ENCODE measurements at regions not wholly inside any gene's neighbourhood (a gene's known extent, or its start where the extent isn't known, plus 50 kb on each side); places are given as distances from the start of the nearest gene placed in this dataset.
"Not testable (repeated sequence)": the region's sequence is repeated elsewhere in the genome, so short reads cannot be mapped to it uniquely, and the experiment has no call there.

DNA sequence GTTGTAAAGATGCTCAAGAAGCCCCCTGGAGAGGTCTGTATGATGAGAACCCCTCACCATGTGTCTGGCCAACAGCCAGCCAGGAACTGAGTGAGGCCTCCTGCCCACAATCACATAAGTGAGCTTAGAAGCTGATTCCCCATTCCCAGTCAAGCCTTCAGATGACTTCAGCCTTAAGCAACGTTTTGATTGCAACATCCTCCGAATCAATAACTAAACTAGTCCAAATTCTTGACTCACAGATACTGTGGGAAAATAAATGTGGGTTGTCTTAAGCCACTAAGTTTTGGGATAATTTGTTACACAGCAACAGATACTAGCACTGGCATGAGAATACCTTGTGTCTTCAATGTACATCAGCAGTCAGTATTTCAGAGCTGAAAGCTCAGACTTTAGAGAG lies 54.5 kb upstream of the HS3ST4 start:
- 76% methylated on average over 2 of the region's 2 CpGs for WGBS
- no peaks in the 10 kb centered on the region for H3K4me1 ChIP-seq (ENCODE audit: insufficient read depth)
- H3K36me3 ChIP-seq (ENCODE audit: insufficient read depth) = no peaks in the 10 kb centered on the region
- H3K27ac ChIP-seq (ENCODE audit: low read depth) = no peak overlapping the region
- no peak for DNase-seq (ENCODE audit: extremely low spot score)
- no peak overlapping the region for H3K4me3 ChIP-seq (ENCODE audit: low read depth, low read length)

DNA sequence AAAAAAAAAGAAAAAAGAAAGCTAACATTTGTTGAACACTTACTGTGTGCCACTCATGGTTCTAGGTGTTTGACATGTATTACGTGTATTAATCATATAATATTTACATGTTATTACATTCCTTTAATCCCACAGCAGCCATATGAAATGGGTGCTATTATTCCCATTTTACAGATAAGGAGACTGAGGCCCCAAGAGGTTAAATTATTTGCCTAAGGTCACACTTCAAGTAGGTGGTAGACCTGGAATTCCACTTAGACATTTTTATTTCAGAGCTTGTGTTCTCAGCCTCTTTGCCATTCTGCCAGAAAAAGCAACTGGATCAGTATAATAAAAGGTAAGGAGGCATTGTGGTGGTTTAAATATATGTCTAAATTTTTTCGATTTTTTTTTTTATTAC lies 55.1 kb upstream of the HS3ST4 start:
- 80% methylated on average over 2 of the region's 2 CpGs for WGBS
- no peak overlapping the region for H3K27ac ChIP-seq (ENCODE audit: low read depth)
- DNase-seq (ENCODE audit: extremely low spot score) = no peak
- H3K36me3 ChIP-seq (ENCODE audit: insufficient read depth) = no peaks in the 10 kb centered on the region
- no peak overlapping the region for H3K4me3 ChIP-seq (ENCODE audit: low read depth, low read length)
- H3K4me1 ChIP-seq (ENCODE audit: insufficient read depth) = no peaks in the 10 kb centered on the region

- DNase-seq (ENCODE audit: extremely low spot score) = no peak
- no peak overlapping the region for H3K27ac ChIP-seq (ENCODE audit: low read depth)
- H3K36me3 ChIP-seq (ENCODE audit: insufficient read depth) = no peaks in the 10 kb centered on the region
- WGBS = 70% methylated on average over 1 of the region's 1 CpG
- no peaks in the 10 kb centered on the region for H3K4me1 ChIP-seq (ENCODE audit: insufficient read depth)
- H3K4me3 ChIP-seq (ENCODE audit: low read depth, low read length) = no peak overlapping the region
These were observed 56.3 kb upstream of the HS3ST4 start for GRCh38 chr16:25635454-25635853.

DNA sequence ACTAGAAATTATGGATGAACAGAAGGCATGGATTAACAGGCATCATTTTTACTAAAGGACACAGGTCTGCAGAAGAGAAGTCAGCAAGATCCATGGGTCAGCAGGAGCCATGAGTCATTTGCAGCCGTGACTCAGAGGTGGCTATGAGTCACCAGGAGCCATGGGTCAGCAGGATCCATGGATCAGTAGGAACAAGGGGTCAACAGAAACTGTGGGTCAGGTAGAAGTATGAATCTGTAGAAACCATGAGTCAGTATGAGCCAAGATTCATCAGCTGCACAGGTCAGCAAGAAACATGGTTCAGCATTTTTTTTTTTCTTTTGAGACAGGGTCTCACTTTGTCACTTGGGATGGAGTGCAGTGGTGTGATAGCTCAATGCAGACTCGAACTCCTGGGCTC lies 58.2 kb upstream of the HS3ST4 start:
- Histone ChIP-seq H3K4me1 (ENCODE audit: insufficient read depth) (no peaks in the 10 kb centered on the region), H3K36me3 (ENCODE audit: insufficient read depth) (no peaks in the 10 kb centered on the region), H3K27ac (ENCODE audit: low read depth) (no peak overlapping the region), H3K4me3 (ENCODE audit: low read depth, low read length) (no peak overlapping the region)
- DNase-seq (ENCODE audit: extremely low spot score) = no peak
- WGBS = 58% methylated on average over 2 of the region's 2 CpGs

DNA sequence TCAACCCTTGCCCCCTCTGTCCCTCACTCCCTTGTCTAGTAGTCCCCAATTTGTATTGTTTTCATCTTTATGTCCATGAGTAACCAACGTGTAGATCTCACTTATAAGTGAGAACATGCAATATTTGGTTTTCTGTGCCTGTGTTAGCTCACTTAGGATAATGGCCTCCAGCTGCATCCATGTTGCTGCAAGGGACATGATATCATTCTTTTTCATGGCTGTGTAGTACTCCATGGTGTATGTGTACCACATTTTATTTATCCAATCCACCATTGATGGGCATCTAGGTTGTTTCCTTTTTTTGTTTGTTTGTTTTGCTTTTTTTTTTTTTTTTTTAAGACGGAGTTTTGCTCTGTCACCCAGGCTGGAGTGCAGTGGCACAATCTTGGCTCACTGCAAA lies 63.0 kb upstream of the HS3ST4 start:
- 85% methylated on average over 2 of the region's 2 CpGs for WGBS

GRCh38 chr16:25627641-25628040 lies 64.1 kb upstream of the HS3ST4 start:
- DNase-seq (ENCODE audit: extremely low spot score) = no peak
- WGBS = 55% methylated on average over 3 of the region's 3 CpGs
- Histone ChIP-seq H3K36me3 (ENCODE audit: insufficient read depth) (no peaks in the 10 kb centered on the region), H3K4me3 (ENCODE audit: low read depth, low read length) (no peak overlapping the region), H3K4me1 (ENCODE audit: insufficient read depth) (no peaks in the 10 kb centered on the region), H3K27ac (ENCODE audit: low read depth) (no peak overlapping the region)

More for the DNA sequence above, 63.0 kb upstream of the HS3ST4 start:
- H3K4me1 ChIP-seq (ENCODE audit: insufficient read depth) = no peaks in the 10 kb centered on the region
- DNase-seq (ENCODE audit: extremely low spot score) = no peak
- no peak overlapping the region for H3K4me3 ChIP-seq (ENCODE audit: low read depth, low read length)
- no peaks in the 10 kb centered on the region for H3K36me3 ChIP-seq (ENCODE audit: insufficient read depth)
- no peak overlapping the region for H3K27ac ChIP-seq (ENCODE audit: low read depth)

GRCh38 chr16:25626172-25626571 lies 65.6 kb upstream of the HS3ST4 start:
- H3K36me3 ChIP-seq (ENCODE audit: insufficient read depth) = no peaks in the 10 kb centered on the region
- no peak overlapping the region for H3K27ac ChIP-seq (ENCODE audit: low read depth)
- WGBS = 78% methylated on average over 2 of the region's 2 CpGs
- H3K4me3 ChIP-seq (ENCODE audit: low read depth, low read length) = no peak overlapping the region
- no peak for DNase-seq (ENCODE audit: extremely low spot score)
- H3K4me1 ChIP-seq (ENCODE audit: insufficient read depth) = no peaks in the 10 kb centered on the region

DNA sequence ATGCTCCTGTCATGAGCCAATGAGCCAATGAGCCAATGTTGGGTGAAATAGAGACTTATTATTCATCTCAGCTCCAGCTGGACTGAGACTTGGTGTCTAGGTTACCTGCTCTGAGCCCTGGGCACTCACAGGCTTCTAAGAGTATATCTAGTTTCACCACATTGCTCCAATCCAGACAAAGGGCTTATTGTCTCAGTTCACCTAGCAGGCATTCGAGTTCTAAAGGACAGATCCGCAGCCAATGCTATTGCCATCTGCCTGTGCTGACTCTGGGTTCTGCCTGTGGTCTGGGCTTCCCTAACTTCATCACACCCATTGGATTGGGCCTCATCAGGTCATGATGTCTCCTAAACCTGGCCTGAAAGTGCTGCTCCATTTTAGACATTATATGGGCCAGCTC lies 66.1 kb upstream of the HS3ST4 start:
- no peak overlapping the region for H3K27ac ChIP-seq (ENCODE audit: low read depth)
- no peak overlapping the region for H3K4me3 ChIP-seq (ENCODE audit: low read depth, low read length)
- no peak for DNase-seq (ENCODE audit: extremely low spot score)
- H3K36me3 ChIP-seq (ENCODE audit: insufficient read depth) = no peaks in the 10 kb centered on the region
- 76% methylated on average over 2 of the region's 2 CpGs for WGBS
- H3K4me1 ChIP-seq (ENCODE audit: insufficient read depth) = no peaks in the 10 kb centered on the region

DNA sequence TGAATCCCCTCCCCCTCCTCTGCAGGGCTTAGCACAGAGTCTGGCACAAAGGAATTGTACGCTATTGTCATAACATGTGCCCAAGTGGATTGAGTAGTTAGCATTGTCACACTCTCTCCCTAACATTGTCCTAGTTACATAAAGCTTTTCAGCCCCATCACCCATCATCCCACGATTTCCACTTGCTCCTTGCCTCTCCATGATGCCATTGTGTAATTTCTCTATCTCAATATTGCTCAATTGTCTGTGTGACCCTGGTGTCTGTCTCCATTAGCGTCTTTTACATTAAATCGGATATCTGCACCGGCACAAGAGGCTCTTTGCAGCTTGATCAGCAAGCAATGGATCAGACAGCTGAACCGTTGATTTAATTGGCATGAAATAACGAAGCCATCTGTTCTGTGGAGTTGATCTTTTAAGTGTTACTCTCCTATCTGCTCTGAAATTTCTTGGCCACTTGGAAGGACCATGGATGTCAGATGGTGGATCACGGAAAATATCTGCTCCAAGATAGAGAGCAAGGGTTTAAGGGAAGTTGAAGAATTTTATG lies 77.0 kb upstream of the HS3ST4 start:
- no peak overlapping the region for H3K27ac ChIP-seq (ENCODE audit: low read depth)
- 80% methylated on average over 8 of the region's 8 CpGs for WGBS
- H3K36me3 ChIP-seq (ENCODE audit: insufficient read depth) = no peaks in the 10 kb centered on the region
- no peak overlapping the region for H3K4me3 ChIP-seq (ENCODE audit: low read depth, low read length)
- DNase-seq (ENCODE audit: extremely low spot score) = no peak
- no peaks in the 10 kb centered on the region for H3K4me1 ChIP-seq (ENCODE audit: insufficient read depth)

DNA sequence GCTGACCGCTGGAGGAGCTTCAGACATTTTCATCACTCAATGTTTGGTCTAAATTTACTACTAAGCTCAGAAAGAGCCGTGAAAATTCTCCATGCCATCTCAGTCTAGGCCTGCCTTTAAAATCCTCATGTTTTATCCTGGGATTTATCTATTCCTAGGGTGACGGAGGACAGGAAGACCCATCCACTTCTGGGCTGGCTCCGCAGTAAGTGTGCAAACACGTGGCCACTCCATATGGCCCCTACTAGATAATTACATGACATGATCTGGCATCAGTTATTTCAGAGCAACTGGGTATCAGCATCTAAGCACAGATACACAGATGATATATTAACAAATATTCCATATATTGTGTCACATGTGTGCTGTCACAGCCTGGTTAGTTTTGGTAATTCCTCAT lies 77.8 kb upstream of the HS3ST4 start:
- WGBS = 67% methylated on average over 5 of the region's 5 CpGs
- DNase-seq (ENCODE audit: extremely low spot score) = no peak
- H3K36me3 ChIP-seq (ENCODE audit: insufficient read depth) = no peaks in the 10 kb centered on the region
- no peak overlapping the region for H3K27ac ChIP-seq (ENCODE audit: low read depth)
- H3K4me3 ChIP-seq (ENCODE audit: low read depth, low read length) = no peak overlapping the region
- H3K4me1 ChIP-seq (ENCODE audit: insufficient read depth) = no peaks in the 10 kb centered on the region

DNA sequence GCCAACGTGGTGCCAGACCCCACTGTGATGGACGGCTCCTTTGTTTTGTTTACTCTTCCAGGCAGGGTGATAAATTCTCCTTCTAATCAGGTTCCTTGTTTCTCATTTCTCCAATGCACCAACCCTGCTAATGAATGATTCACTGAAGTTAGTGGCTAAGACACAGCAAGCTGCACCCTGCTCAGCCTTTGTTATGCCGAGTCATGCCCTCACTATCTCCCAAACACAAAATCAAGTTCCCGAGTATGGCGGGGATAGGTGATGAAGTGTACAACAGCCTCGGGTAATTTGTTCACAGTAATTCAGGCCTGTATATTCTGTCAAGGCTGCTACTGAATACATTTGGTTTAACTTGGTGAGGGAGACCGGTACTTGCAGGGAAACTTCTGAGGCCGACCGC lies 83.8 kb upstream of the HS3ST4 start:
- no peak overlapping the region for H3K4me3 ChIP-seq (ENCODE audit: low read depth, low read length)
- no peaks in the 10 kb centered on the region for H3K36me3 ChIP-seq (ENCODE audit: insufficient read depth)
- WGBS = 64% methylated on average over 9 of the region's 9 CpGs
- H3K27ac ChIP-seq (ENCODE audit: low read depth) = no peak overlapping the region
- no peak for DNase-seq (ENCODE audit: extremely low spot score)
- no peaks in the 10 kb centered on the region for H3K4me1 ChIP-seq (ENCODE audit: insufficient read depth)

DNA sequence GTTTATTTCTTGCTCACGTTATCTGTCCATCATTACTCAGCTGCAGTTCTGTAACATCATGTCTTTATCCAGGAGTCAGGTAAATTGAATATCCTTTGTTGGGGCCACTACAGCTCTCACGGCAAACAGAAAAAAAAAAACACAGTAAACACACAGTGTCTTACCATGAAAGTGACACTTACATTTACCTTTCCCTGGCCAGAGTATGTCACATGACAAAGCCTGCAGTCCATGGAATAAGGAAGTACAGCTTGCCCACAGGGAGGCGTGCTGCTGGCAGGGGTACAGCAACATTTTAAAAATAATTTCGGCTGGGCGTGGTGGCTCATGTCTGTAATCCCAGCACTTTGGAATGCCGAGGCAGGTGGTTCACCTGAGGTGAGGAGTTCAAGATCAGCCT lies 85.7 kb upstream of the HS3ST4 start:
- WGBS = 70% methylated on average over 6 of the region's 6 CpGs
- Histone ChIP-seq H3K4me1 (ENCODE audit: insufficient read depth) (no peaks in the 10 kb centered on the region), H3K36me3 (ENCODE audit: insufficient read depth) (no peaks in the 10 kb centered on the region), H3K27ac (ENCODE audit: low read depth) (no peak overlapping the region), H3K4me3 (ENCODE audit: low read depth, low read length) (no peak overlapping the region)
- DNase-seq (ENCODE audit: extremely low spot score) = no peak

DNA sequence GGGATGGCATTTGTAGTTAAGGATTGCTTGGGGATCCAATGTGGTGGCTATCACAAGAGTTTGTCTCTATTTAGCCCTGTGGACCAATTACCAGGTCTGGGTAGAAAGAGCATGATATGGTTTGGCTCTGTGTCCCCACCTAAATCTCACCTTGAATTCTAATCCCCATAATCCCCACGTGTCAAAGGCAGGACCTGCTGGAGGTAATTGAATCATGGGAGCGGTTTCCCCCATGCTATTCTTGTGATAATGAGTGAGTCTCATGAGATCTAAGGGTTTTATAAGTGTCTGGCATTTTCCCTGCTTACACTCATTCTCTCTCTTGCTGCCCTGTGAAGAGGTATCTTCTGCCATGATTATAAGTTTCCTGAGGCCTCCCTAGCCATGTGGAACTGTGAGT lies 86.4 kb upstream of the HS3ST4 start:
- Histone ChIP-seq H3K4me1 (ENCODE audit: insufficient read depth) (no peaks in the 10 kb centered on the region), H3K27ac (ENCODE audit: low read depth) (no peak overlapping the region), H3K36me3 (ENCODE audit: insufficient read depth) (no peaks in the 10 kb centered on the region), H3K4me3 (ENCODE audit: low read depth, low read length) (no peak overlapping the region)
- WGBS = 24% methylated on average over 2 of the region's 2 CpGs
- DNase-seq (ENCODE audit: extremely low spot score) = no peak

DNA sequence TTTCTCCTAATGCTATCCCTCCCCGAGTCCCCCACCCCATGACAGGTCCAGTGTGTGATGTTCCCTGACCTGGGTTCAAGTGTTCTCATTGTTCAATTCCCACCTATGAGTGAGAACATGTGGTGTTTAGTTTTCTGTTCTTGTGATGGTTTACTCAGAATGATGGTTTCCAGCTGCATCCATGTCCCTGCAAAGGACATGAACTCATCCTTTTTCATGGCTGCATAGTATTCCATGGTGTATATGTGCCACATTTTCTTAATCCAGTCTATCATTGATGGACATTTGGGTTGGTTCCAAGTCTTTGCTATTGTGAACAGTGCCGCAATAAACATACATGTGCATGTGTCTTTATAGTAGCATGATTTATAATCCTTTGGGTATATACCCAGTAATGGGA lies 90.5 kb upstream of the HS3ST4 start:
- H3K27ac ChIP-seq (ENCODE audit: low read depth); H3K4me1 ChIP-seq (ENCODE audit: insufficient read depth); DNase-seq (ENCODE audit: extremely low spot score); H3K4me3 ChIP-seq (ENCODE audit: low read depth, low read length); H3K36me3 ChIP-seq (ENCODE audit: insufficient read depth): not testable (repeated sequence)
- 56% methylated on average over 1 of the region's 2 CpGs for WGBS

DNA sequence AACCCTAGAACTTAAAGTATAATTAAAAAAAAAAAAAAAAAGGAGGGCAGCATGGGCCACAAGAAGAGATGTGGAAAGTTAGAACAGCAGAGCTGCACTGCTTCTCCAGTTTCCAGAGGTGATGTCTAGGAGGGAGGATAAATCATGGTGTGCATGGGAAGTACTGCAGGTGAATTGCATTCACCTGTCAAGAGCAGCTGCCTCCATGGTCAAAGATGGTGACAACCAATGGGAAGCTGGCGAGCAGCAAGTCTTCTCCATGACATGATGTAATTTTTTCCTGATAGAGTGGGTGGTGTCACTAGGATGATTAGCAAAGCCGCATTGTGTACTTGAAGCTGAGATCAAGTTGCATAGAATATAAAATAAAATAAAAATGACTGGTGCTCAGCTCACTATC lies 95.6 kb upstream of the HS3ST4 start:
- 81% methylated on average over 2 of the region's 2 CpGs for WGBS
- Histone ChIP-seq H3K4me3 (ENCODE audit: low read depth, low read length) (no peak overlapping the region), H3K27ac (ENCODE audit: low read depth) (no peak overlapping the region), H3K36me3 (ENCODE audit: insufficient read depth) (no peaks in the 10 kb centered on the region), H3K4me1 (ENCODE audit: insufficient read depth) (no peaks in the 10 kb centered on the region)
- no peak for DNase-seq (ENCODE audit: extremely low spot score)

Measured in urinary bladder (tissue), 3 donors.